Esophagus muscularis mucosa (tissue), 4 donors: ENCODE measurements at regions not wholly inside any gene's neighbourhood (a gene's known extent, or its start where the extent isn't known, plus 50 kb on each side); places are given as distances from the start of the nearest gene placed in this dataset.

Source experiments
- DNase-seq: peaks from one replicate; pipeline ENCODE4 v3.0.0-alpha.2; 2017; ENCODE audit errors: extremely low spot score
- H3K27ac ChIP-seq, 4 donors: fragments of 200-600 bp; sonication (generic); replicated peaks in 1 of 4; 1 replicate in 3 of 4; 2 replicates in 1 of 4; pipeline ENCODE4 v1.5.1; 2016 to 2019; ENCODE audit warnings: mild to moderate bottlenecking in 1 of 4
- H3K27me3 ChIP-seq, 4 donors: fragments of 200-600 bp; sonication (generic); one replicate each; pipeline versions ENCODE4 v1.5.1 to v1.6.0; 2016 to 2019
- H3K36me3 ChIP-seq, 4 donors: fragments of 200-600 bp; sonication (generic); one replicate each; pipeline ENCODE4 v1.5.1; 2016 to 2019
- H3K4me1 ChIP-seq, 4 donors: fragments of 200-600 bp; sonication (generic); one replicate each; pipeline ENCODE4 v1.5.1; 2016 to 2019
- H3K4me3 ChIP-seq, 4 donors: fragments of 200-600 bp; sonication (generic); 1 replicate in 2 of 4; 2 replicates in 2 of 4; pipeline ENCODE4 v1.5.1; 2016 to 2019; ENCODE audit warnings: mild to moderate bottlenecking in 4 of 4, moderate library complexity in 1 of 4
- H3K9me3 ChIP-seq, 4 donors: fragments of 200-600 bp; sonication (generic); 1 replicate in 3 of 4; 2 replicates in 1 of 4; pipeline ENCODE4 v1.5.1; 2016 to 2019
- CTCF ChIP-seq, 3 experiments: fragments of 200-600 bp in 2 of 3; fragments of 450-650 bp in 1 of 3; sonication (generic) in 2 of 3; IDR thresholded peaks; one replicate each; pipeline ENCODE4 v1.5.1; 2017 to 2019; ENCODE audit warnings: antibody characterized with exemption in 3 of 3, mild to moderate bottlenecking in 2 of 3, moderate library complexity in 1 of 3
- EP300 ChIP-seq: sonication (generic); formaldehyde crosslinking; IDR thresholded peaks from one replicate; pipeline ENCODE4 v1.6.1; 2017; ENCODE audit warnings: antibody characterized with exemption
- POLR2A ChIP-seq: fragments of 450-650 bp; IDR thresholded peaks from one replicate; pipeline ENCODE4 v1.6.1; 2017; ENCODE audit warnings: antibody characterized with exemption, moderate library complexity, mild to moderate bottlenecking, low read depth
- POLR2AphosphoS5 ChIP-seq, 2 donors: sonication (generic); formaldehyde crosslinking; IDR thresholded peaks; one replicate each; pipeline ENCODE4 v1.6.1; 2017; ENCODE audit warnings: antibody characterized with exemption in 2 of 2
- WGBS: methylation state at CpG from one replicate; pipeline ENCODE4 v1.1.5; 2018; 5-methylcytosine and 5-hydroxymethylcytosine counted together
- intact Hi-C: fragments of 100-400 bp; cut with DNase I; formaldehyde crosslinking; loops from one replicate; pipeline ENCODE4 v1.15.1; 2023

GRCh38 chr10:78684947-78685346 is 383.8 kb upstream of the ZMIZ1 start:
- TF ChIP-seq POLR2A (no peak), POLR2AphosphoS5 (IDR thresholded peaks at IDR 0.05) (peak in 1 of 2 donors; percentile 26)
- Histone ChIP-seq H3K9me3 (no peaks in the 10 kb centered on the region), H3K4me3 (no peak overlapping the region), H3K4me1 (peaks cover 8 to 60% (median 57%) of the 10 kb centered on the region in 4 donors), H3K27me3 (no peaks in the 10 kb centered on the region), H3K27ac (peak overlapping the region; percentile 25 to 91 (median 70)), H3K36me3 (no peaks in the 10 kb centered on the region)
- WGBS = 68% methylated on average over 3 of the region's 9 CpGs
- DNase-seq = no peak
- intact Hi-C loops = no loop called here

- WGBS = 83% methylated on average over 7 of the region's 7 CpGs
- H3K36me3 ChIP-seq = no peaks in the 10 kb centered on the region
- no peaks in the 10 kb centered on the region for H3K9me3 ChIP-seq
- H3K27me3 ChIP-seq = no peaks in the 10 kb centered on the region
- peak overlapping the region; percentile 25 to 91 (median 70) for H3K27ac ChIP-seq
- no peak for TF ChIP-seq POLR2AphosphoS5 (IDR thresholded peaks at IDR 0.05)
- TF ChIP-seq CTCF (IDR thresholded peaks at IDR 0.05) = no peak
- no peak for TF ChIP-seq POLR2A
- no peak for TF ChIP-seq EP300
- peak; percentile 78 for DNase-seq
- intact Hi-C loops = no loop called here
- no peak overlapping the region for H3K4me3 ChIP-seq
- H3K4me1 ChIP-seq = peaks cover 8 to 66% (median 62%) of the 10 kb centered on the region in 4 donors
Observed at GRCh38 chr10:78685466-78686103, 383.2 kb upstream of the ZMIZ1 start.

GRCh38 chr10:78686444-78687060 is 382.2 kb upstream of the ZMIZ1 start:
- Histone ChIP-seq H3K36me3 (no peaks in the 10 kb centered on the region), H3K27ac (peak overlapping the region; percentile 34 to 91 (median 70)), H3K27me3 (no peaks in the 10 kb centered on the region), H3K9me3 (no peaks in the 10 kb centered on the region), H3K4me1 (peaks cover 8 to 76% (median 71%) of the 10 kb centered on the region in 4 donors), H3K4me3 (no peak overlapping the region)
- no peak for TF ChIP-seq CTCF (IDR thresholded peaks at IDR 0.05)
- TF ChIP-seq POLR2AphosphoS5 (IDR thresholded peaks at IDR 0.05) = no peak
- no peak for TF ChIP-seq POLR2A
- TF ChIP-seq EP300 = no peak
- WGBS = 80% methylated on average over 10 of the region's 10 CpGs
- peak; percentile 80 for DNase-seq
- intact Hi-C loops = no loop called here

- H3K4me1 ChIP-seq = peaks cover 8 to 79% (median 74%) of the 10 kb centered on the region in 4 donors
Observed at GRCh38 chr10:78687626-78688025, 381.1 kb upstream of the ZMIZ1 start.

More at GRCh38 chr10:78687626-78688025, 381.1 kb upstream of the ZMIZ1 start:
- H3K9me3 ChIP-seq = no peaks in the 10 kb centered on the region
- peak overlapping the region in 3 of 4 donors; percentile 55 to 91 (median 84) for H3K27ac ChIP-seq
- no peaks in the 10 kb centered on the region for H3K36me3 ChIP-seq
- no peak overlapping the region for H3K4me3 ChIP-seq
- TF ChIP-seq POLR2AphosphoS5 (IDR thresholded peaks at IDR 0.05) (no peak), POLR2A (no peak), EP300 (no peak), CTCF (IDR thresholded peaks at IDR 0.05) (no peak)
- H3K27me3 ChIP-seq = no peaks in the 10 kb centered on the region
- intact Hi-C loops = no loop called here
- peak; percentile 88 for DNase-seq
